ENCODE measurements at regions not wholly inside any gene's neighbourhood (a gene's known extent, or its start where the extent isn't known, plus 50 kb on each side); places are given as distances from the start of the nearest gene placed in this dataset.

- H3K27ac ChIP-seq: no peak overlapping the region
- TF ChIP-seq ZFX (IDR thresholded peaks at IDR 0.05; ENCODE audit: borderline replicate concordance) (no peak), CTCF (IDR thresholded peaks at IDR 0.05) (no peak)
Measured at GRCh38 chr2:239462671-239463506, 62.1 kb upstream of the HDAC4 start.

DNA sequence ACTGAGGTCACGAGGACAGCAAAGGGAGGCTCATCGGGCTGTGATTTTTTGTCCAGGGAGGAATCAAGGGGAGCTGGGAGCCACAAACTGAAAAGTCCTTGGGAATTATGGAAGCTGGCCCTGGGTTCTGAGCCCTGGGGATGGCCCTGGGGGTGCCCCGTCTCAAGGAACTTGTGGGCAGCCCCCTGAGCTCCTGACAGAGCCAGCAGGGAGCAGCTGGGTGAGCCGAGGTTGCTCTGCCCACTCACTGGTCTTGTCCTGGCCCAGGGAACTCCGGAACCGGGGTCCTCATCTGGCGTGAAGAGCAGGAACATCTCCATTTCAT, 61.3 kb upstream of the HDAC4 start:
- TF ChIP-seq CTCF (IDR thresholded peaks at IDR 0.05) (no peak), ZFX (IDR thresholded peaks at IDR 0.05; ENCODE audit: borderline replicate concordance) (no peak)
- H3K27ac ChIP-seq: no peak overlapping the region

DNA sequence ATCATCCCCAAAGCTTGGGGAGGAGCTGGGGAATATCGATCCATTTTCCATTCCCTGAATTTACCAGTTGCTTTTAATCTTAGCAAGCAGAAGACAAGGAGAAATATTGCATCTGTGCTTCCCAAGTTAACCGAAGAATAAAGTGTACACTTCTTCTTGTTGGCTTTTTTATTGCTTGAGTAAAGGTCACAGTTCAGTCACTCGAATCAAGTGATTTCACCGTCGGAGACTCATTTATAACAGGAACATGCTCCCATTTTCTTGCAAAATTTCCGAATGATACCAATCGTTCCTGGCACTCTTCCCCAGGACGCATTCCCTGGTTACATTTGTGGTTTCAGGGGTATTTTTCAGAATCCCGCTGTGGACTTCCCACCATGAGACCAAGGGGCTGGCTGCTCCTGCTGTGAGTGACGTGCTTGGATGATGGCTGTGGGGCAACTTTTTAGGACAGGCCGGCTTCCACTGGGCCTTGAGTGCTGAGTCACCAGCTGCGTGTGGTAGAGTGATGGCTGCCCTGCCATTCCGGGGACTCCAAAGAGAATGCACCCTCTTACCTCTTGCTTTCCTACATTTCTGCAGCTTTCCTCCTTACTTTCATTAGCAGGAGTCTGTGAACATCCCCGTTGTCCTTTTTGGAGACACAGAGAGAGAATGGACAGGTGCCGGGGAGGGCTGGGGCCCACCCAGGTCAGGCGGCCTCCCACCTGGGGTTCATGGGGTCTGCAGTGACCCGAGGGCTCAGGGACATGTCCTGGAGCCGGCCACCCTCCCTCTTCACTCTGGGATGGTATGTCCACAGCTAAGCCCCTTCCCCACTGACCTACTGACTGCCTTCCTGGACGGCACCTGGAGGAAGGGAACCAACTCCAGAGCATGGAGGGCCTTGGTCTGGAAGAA, 60.7 kb upstream of the HDAC4 start:
- TF ChIP-seq ZFX (IDR thresholded peaks at IDR 0.05; ENCODE audit: borderline replicate concordance) (no peak), CTCF (IDR thresholded peaks at IDR 0.05) (no peak)
- H3K27ac ChIP-seq: no peak overlapping the region

DNA sequence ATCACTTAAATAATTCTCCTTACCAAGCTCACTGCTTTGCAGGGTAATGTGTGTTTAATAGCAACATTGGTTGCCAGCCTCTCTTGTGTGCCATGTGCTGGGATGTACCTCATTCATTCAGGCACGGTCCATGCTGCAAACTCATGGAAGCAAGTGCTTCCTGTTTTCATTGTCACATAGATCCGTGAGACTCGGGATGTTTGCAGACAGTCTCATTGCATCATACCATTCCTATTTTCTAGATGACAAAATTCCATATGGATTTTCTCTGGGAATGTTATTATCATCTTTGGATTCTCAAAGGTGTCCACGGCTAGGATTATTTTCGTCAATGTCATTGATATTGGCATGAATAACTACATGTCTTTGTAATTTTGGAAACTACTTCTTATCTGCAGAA, 60.0 kb upstream of the HDAC4 start:
- H3K27ac ChIP-seq: no peak overlapping the region
- TF ChIP-seq ZFX (IDR thresholded peaks at IDR 0.05; ENCODE audit: borderline replicate concordance) (no peak), CTCF (IDR thresholded peaks at IDR 0.05) (no peak)

DNA sequence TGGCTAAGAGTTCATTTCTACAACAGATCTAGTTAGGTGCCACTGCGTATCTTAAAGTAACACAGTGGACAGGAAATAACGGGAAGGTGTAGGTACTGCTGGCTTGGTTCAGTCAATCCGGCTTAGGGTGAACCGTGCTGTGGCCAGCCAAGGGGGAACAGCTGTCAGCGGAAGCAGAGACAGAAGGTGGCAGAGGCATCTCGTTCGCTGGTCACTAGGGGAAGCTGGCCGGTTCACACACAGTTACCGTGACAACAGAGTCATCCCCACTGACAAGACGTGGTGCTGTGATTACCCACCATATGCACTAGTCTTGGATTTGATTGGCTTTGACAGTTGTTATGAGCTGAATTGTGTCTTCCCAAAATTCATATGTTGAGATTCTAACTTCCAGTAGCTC, 58.8 kb upstream of the HDAC4 start:
- no peak for TF ChIP-seq ZFX (IDR thresholded peaks at IDR 0.05; ENCODE audit: borderline replicate concordance)
- TF ChIP-seq CTCF (IDR thresholded peaks at IDR 0.05): no peak
- H3K27ac ChIP-seq: no peak overlapping the region

DNA sequence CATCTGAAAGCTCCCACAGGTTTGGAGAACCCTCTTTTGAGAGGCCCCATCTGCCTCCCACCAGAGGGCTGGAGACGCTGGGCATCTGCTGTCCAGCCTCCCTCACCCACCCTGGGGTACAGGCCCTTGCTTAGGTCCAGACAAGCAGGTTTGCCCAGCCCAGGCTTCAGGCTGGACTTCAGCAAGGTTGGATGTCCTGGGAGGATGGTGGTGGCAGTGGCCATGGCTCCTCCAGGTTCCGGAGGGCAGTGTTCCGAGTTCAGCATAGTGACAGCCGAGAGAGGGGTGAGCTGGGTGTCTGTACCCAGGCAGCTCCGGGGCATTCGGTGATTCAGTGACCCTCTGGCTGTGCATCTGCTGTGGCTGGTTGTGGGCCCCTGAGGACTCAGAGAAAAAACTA, 58.2 kb upstream of the HDAC4 start:
- H3K27ac ChIP-seq: no peak overlapping the region
- TF ChIP-seq ZFX (IDR thresholded peaks at IDR 0.05; ENCODE audit: borderline replicate concordance): no peak
- TF ChIP-seq CTCF (IDR thresholded peaks at IDR 0.05): no peak

Data from 22Rv1 (cell line).